Thoracic aorta (tissue), 2 donors: ENCODE measurements at regions not wholly inside any gene's neighbourhood (a gene's known extent, or its start where the extent isn't known, plus 50 kb on each side); places are given as distances from the start of the nearest gene placed in this dataset.

Experiments used
- ATAC-seq: fragments of 150-250 bp; one replicate; pipeline ENCODE4 v1.8.0; 2017; ENCODE audit warnings: low read depth; ENCODE audit not compliant: insufficient number of reproducible peaks, low FRiP score
- DNase-seq: peaks from one replicate; pipeline ENCODE4 v3.0.0-alpha.2; 2020; ENCODE audit warnings: low spot score
- H3K27ac ChIP-seq, 2 donors: fragments of 200-600 bp; sonication (generic); 1 replicate in 1 of 2; 2 replicates in 1 of 2; pipeline ENCODE4 v1.5.1; 2016; ENCODE audit warnings: mild to moderate bottlenecking in 2 of 2, moderate library complexity in 2 of 2
- H3K27me3 ChIP-seq: fragments of 200-600 bp; sonication (generic); replicated peaks from 2 replicates; pipeline ENCODE4 v1.6.0; 2016; ENCODE audit warnings: mild to moderate bottlenecking; ENCODE audit not compliant: insufficient read depth
- H3K36me3 ChIP-seq: fragments of 200-600 bp; sonication (generic); one replicate; pipeline ENCODE4 v1.5.1; 2016
- H3K4me1 ChIP-seq, 2 donors: fragments of 200-600 bp; sonication (generic); 1 replicate in 1 of 2; 2 replicates in 1 of 2; pipeline versions ENCODE4 v1.5.1 to v1.6.0; 2016; ENCODE audit warnings: low read depth in 2 of 2, mild to moderate bottlenecking in 1 of 2; ENCODE audit not compliant: control insufficient read depth in 1 of 2
- H3K4me3 ChIP-seq: fragments of 200-600 bp; sonication (generic); 2 replicates; pipeline ENCODE4 v1.5.1; 2016; ENCODE audit warnings: mild to moderate bottlenecking
- H3K9me3 ChIP-seq: fragments of 200-600 bp; sonication (generic); 2 replicates; pipeline ENCODE4 v1.5.1; 2016
- CTCF ChIP-seq: fragments of 200-600 bp; sonication (generic); IDR thresholded peaks from one replicate; pipeline ENCODE4 v1.5.1; 2019; ENCODE audit warnings: antibody characterized with exemption

- no peak for DNase-seq
- H3K9me3 ChIP-seq: no peaks in the 10 kb centered on the region
- H3K27me3 ChIP-seq: no peaks in the 10 kb centered on the region
- H3K27ac ChIP-seq: no peak overlapping the region
- H3K4me3 ChIP-seq: no peak overlapping the region
- ATAC-seq: no peak
- H3K4me1 ChIP-seq: peaks cover 6 to 20% of the 10 kb centered on the region in 2 donors
- H3K36me3 ChIP-seq: no peaks in the 10 kb centered on the region
- TF ChIP-seq CTCF: no peak
These were observed 104.3 kb upstream of the PDE3A start for GRCh38 chr12:20264026-20264425.

- Histone ChIP-seq H3K4me1 (peaks cover 6 to 18% of the 10 kb centered on the region in 2 donors), H3K27ac (no peak overlapping the region), H3K36me3 (no peaks in the 10 kb centered on the region), H3K9me3 (no peaks in the 10 kb centered on the region), H3K4me3 (no peak overlapping the region), H3K27me3 (no peaks in the 10 kb centered on the region)
- DNase-seq: no peak
- ATAC-seq: no peak
- TF ChIP-seq CTCF: no peak
These were observed 103.7 kb upstream of the PDE3A start for GRCh38 chr12:20264608-20265114.

GRCh38 chr12:20268121-20268732 is 100.1 kb upstream of the PDE3A start:
- Histone ChIP-seq H3K4me1 (peaks cover 4 to 22% of the 10 kb centered on the region in 2 donors), H3K9me3 (no peaks in the 10 kb centered on the region), H3K27me3 (no peaks in the 10 kb centered on the region), H3K27ac (no peak overlapping the region), H3K36me3 (no peaks in the 10 kb centered on the region), H3K4me3 (no peak overlapping the region)
- no peak for TF ChIP-seq CTCF
- no peak for ATAC-seq
- DNase-seq: no peak

GRCh38 chr12:20268771-20269170 is 99.6 kb upstream of the PDE3A start:
- no peak overlapping the region for H3K27ac ChIP-seq
- no peak for DNase-seq
- H3K4me3 ChIP-seq: no peak overlapping the region

More at GRCh38 chr12:20268771-20269170, 99.6 kb upstream of the PDE3A start:
- Histone ChIP-seq H3K9me3 (no peaks in the 10 kb centered on the region), H3K27me3 (no peaks in the 10 kb centered on the region), H3K4me1 (peaks cover 6 to 28% of the 10 kb centered on the region in 2 donors), H3K36me3 (no peaks in the 10 kb centered on the region)
- ATAC-seq: no peak
- no peak for TF ChIP-seq CTCF
